Peyer's patch (tissue), 4 donors: ENCODE measurements at regions not wholly inside any gene's neighbourhood (a gene's known extent, or its start where the extent isn't known, plus 50 kb on each side); places are given as distances from the start of the nearest gene placed in this dataset.

Source experiments
- DNase-seq, 3 donors: peaks; one replicate each; pipeline ENCODE4 v3.0.0-alpha.2; 2017 to 2019
- H3K27ac ChIP-seq, 4 donors: fragments of 200-600 bp; sonication (generic); one replicate each; pipeline ENCODE4 v1.5.1; 2016 to 2019
- H3K27me3 ChIP-seq, 2 donors: fragments of 200-600 bp; sonication (generic); one replicate each; pipeline ENCODE4 v1.5.1; 2019
- H3K36me3 ChIP-seq, 3 donors: fragments of 200-600 bp; sonication (generic); one replicate each; pipeline ENCODE4 v1.5.1; 2016 to 2019
- H3K4me1 ChIP-seq, 4 donors: fragments of 200-600 bp; sonication (generic); one replicate each; pipeline ENCODE4 v1.5.1; 2016 to 2019
- H3K4me3 ChIP-seq, 4 donors: fragments of 200-600 bp; sonication (generic); 1 replicate in 3 of 4; 2 replicates in 1 of 4; pipeline ENCODE4 v1.5.1; 2016 to 2019; ENCODE audit warnings: mild to moderate bottlenecking in 1 of 4
- H3K9me3 ChIP-seq, 4 donors: fragments of 200-600 bp; sonication (generic); one replicate each; pipeline ENCODE4 v1.5.1; 2016 to 2019; ENCODE audit warnings: mild to moderate bottlenecking in 1 of 4
- CTCF ChIP-seq, 6 experiments: fragments of 450-650 bp in 4 of 6; fragments of 200-600 bp in 2 of 6; sonication (generic) in 1 of 6; IDR thresholded peaks; one replicate each; pipeline ENCODE4 v1.5.1; 2017 to 2019; ENCODE audit warnings: antibody characterized with exemption in 6 of 6, mild to moderate bottlenecking in 3 of 6, moderate library complexity in 1 of 6
- POLR2A ChIP-seq, 2 donors: fragments of 450-650 bp; IDR thresholded peaks; one replicate each; pipeline ENCODE4 v1.5.1; 2017; ENCODE audit warnings: antibody characterized with exemption in 2 of 2, mild to moderate bottlenecking in 2 of 2, moderate library complexity in 2 of 2

GRCh38 chr1:104574620-104575019 lies 824.9 kb downstream of the AMY1C start:
- Histone ChIP-seq H3K27me3 (no peaks in the 10 kb centered on the region), H3K4me3 (no peak overlapping the region), H3K36me3 (no peaks in the 10 kb centered on the region), H3K4me1 (no peaks in the 10 kb centered on the region), H3K9me3 (no peaks in the 10 kb centered on the region), H3K27ac (no peak overlapping the region)
- DNase-seq: no peak
- TF ChIP-seq CTCF (IDR thresholded peaks at IDR 0.05): no peak
- TF ChIP-seq POLR2A (IDR thresholded peaks at IDR 0.05): no peak

- no peak overlapping the region for H3K4me3 ChIP-seq
- DNase-seq: peak in 2 of 3 donors; percentile 69 to 78
- peak overlapping the region in 2 of 4 donors; percentile 48 to 67 for H3K27ac ChIP-seq
- H3K27me3 ChIP-seq: no peaks in the 10 kb centered on the region
- H3K36me3 ChIP-seq: no peaks in the 10 kb centered on the region
- no peaks in the 10 kb centered on the region for H3K9me3 ChIP-seq
- H3K4me1 ChIP-seq: peaks cover 0 to 4% (median 1%) of the 10 kb centered on the region in 4 donors
- no peak for TF ChIP-seq CTCF (IDR thresholded peaks at IDR 0.05)
- no peak for TF ChIP-seq POLR2A (IDR thresholded peaks at IDR 0.05)
These were observed 843.2 kb downstream of the AMY1C start for GRCh38 chr1:104592926-104593325.

GRCh38 chr1:104593413-104594187 lies 843.9 kb downstream of the AMY1C start:
- Histone ChIP-seq H3K4me3 (no peak overlapping the region), H3K9me3 (no peaks in the 10 kb centered on the region), H3K36me3 (no peaks in the 10 kb centered on the region), H3K4me1 (peaks cover 0 to 4% (median 1%) of the 10 kb centered on the region in 4 donors), H3K27ac (peak overlapping the region in 2 of 4 donors; percentile 48 to 67), H3K27me3 (no peaks in the 10 kb centered on the region)
- DNase-seq: no peak
- TF ChIP-seq POLR2A (IDR thresholded peaks at IDR 0.05) (no peak), CTCF (IDR thresholded peaks at IDR 0.05) (no peak)

GRCh38 chr1:104617474-104617873 lies 867.8 kb downstream of the AMY1C start:
- Histone ChIP-seq H3K9me3 (peaks cover 0 to 4% (median 0%) of the 10 kb centered on the region in 4 donors), H3K27me3 (no peaks in the 10 kb centered on the region), H3K27ac (no peak overlapping the region), H3K4me3 (no peak overlapping the region), H3K4me1 (no peaks in the 10 kb centered on the region), H3K36me3 (no peaks in the 10 kb centered on the region)
- TF ChIP-seq CTCF (IDR thresholded peaks at IDR 0.05): no peak
- DNase-seq: no peak

- Histone ChIP-seq H3K4me1 (no peaks in the 10 kb centered on the region), H3K36me3 (no peaks in the 10 kb centered on the region), H3K27ac (no peak overlapping the region), H3K27me3 (no peaks in the 10 kb centered on the region), H3K9me3 (no peaks in the 10 kb centered on the region), H3K4me3 (no peak overlapping the region)
- no peak for DNase-seq
- TF ChIP-seq POLR2A (IDR thresholded peaks at IDR 0.05) (no peak), CTCF (IDR thresholded peaks at IDR 0.05) (no peak)
These were observed 871.5 kb downstream of the AMY1C start for GRCh38 chr1:104621221-104621620.
